ENCODE measurements at regions not wholly inside any gene's neighbourhood (a gene's known extent, or its start where the extent isn't known, plus 50 kb on each side); places are given as distances from the start of the nearest gene placed in this dataset.

- Mint-ChIP-seq H3K36me3 (ENCODE audit: low read depth, unreplicated experiment) (no peaks in the 10 kb centered on the region), H3K4me1 (ENCODE audit: low read depth, unreplicated experiment) (no peaks in the 10 kb centered on the region), H3K9me3 (ENCODE audit: unreplicated experiment) (no peaks in the 10 kb centered on the region), H3K27ac (ENCODE audit: unreplicated experiment) (no peak overlapping the region), H3K4me3 (ENCODE audit: unreplicated experiment) (no peak overlapping the region), H3K27me3 (ENCODE audit: low read depth, unreplicated experiment) (no peaks in the 10 kb centered on the region)
- H3K27me3 ChIP-seq (ENCODE audit: insufficient read depth, low read length): no peaks in the 10 kb centered on the region
- H4K20me1 ChIP-seq (ENCODE audit: insufficient read depth, low read length): no peaks in the 10 kb centered on the region
- no peak overlapping the region for H3K4me2 ChIP-seq (ENCODE audit: low read length)
- TF ChIP-seq CTCF (IDR thresholded peaks at IDR 0.05; ENCODE audit: insufficient read depth, low read depth, low read length): no peak
- no peak for TF ChIP-seq EZH2 (IDR thresholded peaks at IDR 0.05; ENCODE audit: insufficient read depth, low read length)
- no peaks in the 10 kb centered on the region for H3K4me1 ChIP-seq (ENCODE audit: insufficient read depth, low read length)
- no peak overlapping the region for H3K27ac ChIP-seq (ENCODE audit: low read depth, low read length)
- no peak for FAIRE-seq
- H2AFZ ChIP-seq (ENCODE audit: low read depth, low read length): no peak overlapping the region
- H3K36me3 ChIP-seq (ENCODE audit: insufficient read depth, low read length): no peaks in the 10 kb centered on the region
- no peak overlapping the region for H3K4me3 ChIP-seq (ENCODE audit: insufficient read depth, low read depth, low read length)
- no peak overlapping the region for H3K9ac ChIP-seq (ENCODE audit: low read length)
- no peak for DNase-seq (ENCODE audit: low read depth)
- H3K9me3 ChIP-seq (ENCODE audit: insufficient read depth, low read depth, low read length): no peaks in the 10 kb centered on the region
- no peaks in the 10 kb centered on the region for H3K79me2 ChIP-seq (ENCODE audit: insufficient read depth, low read length)
These were observed 792.7 kb upstream of the LUZP2 start for GRCh38 chr11:23704183-23704582.

GRCh38 chr11:23711981-23712380 is 784.9 kb upstream of the LUZP2 start:
- no peaks in the 10 kb centered on the region for H3K79me2 ChIP-seq (ENCODE audit: insufficient read depth, low read length)
- DNase-seq (ENCODE audit: low read depth) (no peak), FAIRE-seq (no peak)
- H3K9me3 ChIP-seq (ENCODE audit: insufficient read depth, low read depth, low read length): peaks cover 3% of the 10 kb centered on the region
- peaks cover 2% of the 10 kb centered on the region for H3K9me3 Mint-ChIP-seq (ENCODE audit: unreplicated experiment)
- H3K4me3 Mint-ChIP-seq (ENCODE audit: unreplicated experiment): no peak overlapping the region
- H3K4me1 ChIP-seq (ENCODE audit: insufficient read depth, low read length): no peaks in the 10 kb centered on the region
- H3K27me3 Mint-ChIP-seq (ENCODE audit: low read depth, unreplicated experiment): no peaks in the 10 kb centered on the region
- no peaks in the 10 kb centered on the region for H3K36me3 ChIP-seq (ENCODE audit: insufficient read depth, low read length)
- TF ChIP-seq CTCF (IDR thresholded peaks at IDR 0.05; ENCODE audit: insufficient read depth, low read depth, low read length): no peak
- no peak for TF ChIP-seq EZH2 (IDR thresholded peaks at IDR 0.05; ENCODE audit: insufficient read depth, low read length)
- no peak overlapping the region for H3K9ac ChIP-seq (ENCODE audit: low read length)
- H3K4me1 Mint-ChIP-seq (ENCODE audit: low read depth, unreplicated experiment): peaks cover 1% of the 10 kb centered on the region
- no peaks in the 10 kb centered on the region for H4K20me1 ChIP-seq (ENCODE audit: insufficient read depth, low read length)
- no peak overlapping the region for H3K27ac ChIP-seq (ENCODE audit: low read depth, low read length)
- H3K4me3 ChIP-seq (ENCODE audit: insufficient read depth, low read depth, low read length): no peak overlapping the region
- H3K36me3 Mint-ChIP-seq (ENCODE audit: low read depth, unreplicated experiment): no peaks in the 10 kb centered on the region
- peak overlapping the region; percentile 10 for H2AFZ ChIP-seq (ENCODE audit: low read depth, low read length)
- no peak overlapping the region for H3K4me2 ChIP-seq (ENCODE audit: low read length)
- H3K27ac Mint-ChIP-seq (ENCODE audit: unreplicated experiment): no peak overlapping the region
- no peaks in the 10 kb centered on the region for H3K27me3 ChIP-seq (ENCODE audit: insufficient read depth, low read length)

GRCh38 chr11:23719016-23719415 is 777.8 kb upstream of the LUZP2 start:
- H3K4me3 ChIP-seq (ENCODE audit: insufficient read depth, low read depth, low read length): no peak overlapping the region
- H3K9ac ChIP-seq (ENCODE audit: low read length): no peak overlapping the region
- no peak overlapping the region for H3K27ac Mint-ChIP-seq (ENCODE audit: unreplicated experiment)
- peaks cover 5% of the 10 kb centered on the region for H3K36me3 Mint-ChIP-seq (ENCODE audit: low read depth, unreplicated experiment)
- DNase-seq (ENCODE audit: low read depth) (no peak), FAIRE-seq (no peak)
- no peak for TF ChIP-seq EZH2 (IDR thresholded peaks at IDR 0.05; ENCODE audit: insufficient read depth, low read length)
- TF ChIP-seq CTCF (IDR thresholded peaks at IDR 0.05; ENCODE audit: insufficient read depth, low read depth, low read length): no peak
- no peaks in the 10 kb centered on the region for H3K79me2 ChIP-seq (ENCODE audit: insufficient read depth, low read length)
- no peaks in the 10 kb centered on the region for H4K20me1 ChIP-seq (ENCODE audit: insufficient read depth, low read length)
- H2AFZ ChIP-seq (ENCODE audit: low read depth, low read length): no peak overlapping the region
- no peaks in the 10 kb centered on the region for H3K36me3 ChIP-seq (ENCODE audit: insufficient read depth, low read length)
- no peak overlapping the region for H3K27ac ChIP-seq (ENCODE audit: low read depth, low read length)
- no peaks in the 10 kb centered on the region for H3K27me3 Mint-ChIP-seq (ENCODE audit: low read depth, unreplicated experiment)
- H3K27me3 ChIP-seq (ENCODE audit: insufficient read depth, low read length): no peaks in the 10 kb centered on the region
- no peak overlapping the region for H3K4me3 Mint-ChIP-seq (ENCODE audit: unreplicated experiment)
- H3K4me1 ChIP-seq (ENCODE audit: insufficient read depth, low read length): no peaks in the 10 kb centered on the region
- no peak overlapping the region for H3K4me2 ChIP-seq (ENCODE audit: low read length)
- H3K9me3 ChIP-seq (ENCODE audit: insufficient read depth, low read depth, low read length): peaks cover 3% of the 10 kb centered on the region
- peaks cover 12% of the 10 kb centered on the region for H3K9me3 Mint-ChIP-seq (ENCODE audit: unreplicated experiment)
- H3K4me1 Mint-ChIP-seq (ENCODE audit: low read depth, unreplicated experiment): peaks cover 6% of the 10 kb centered on the region
